Transverse colon (tissue), 4 donors: ENCODE measurements at regions not wholly inside any gene's neighbourhood (a gene's known extent, or its start where the extent isn't known, plus 50 kb on each side); places are given as distances from the start of the nearest gene placed in this dataset.

ENCODE experiments used
- DNase-seq: peaks from one replicate; pipeline ENCODE4 v3.0.0-alpha.2; 2019
- H3K27ac ChIP-seq, 4 donors: fragments of 200-600 bp; sonication (generic); 2 replicates each; pipeline ENCODE4 v1.5.1; 2016 to 2018; ENCODE audit warnings: inconsistent platforms in 4 of 4
- H3K27me3 ChIP-seq: fragments of 200-600 bp; sonication (generic); 2 replicates; pipeline ENCODE4 v1.5.1; 2017; ENCODE audit warnings: inconsistent platforms
- H3K36me3 ChIP-seq, 4 donors: fragments of 200-600 bp; sonication (generic); 2 replicates each; pipeline ENCODE4 v1.5.1; 2017 to 2019; ENCODE audit warnings: inconsistent platforms in 4 of 4
- H3K4me1 ChIP-seq, 4 donors: fragments of 200-600 bp; sonication (generic); 2 replicates each; pipeline ENCODE4 v1.5.1; 2017 to 2020; ENCODE audit warnings: inconsistent platforms in 4 of 4
- H3K4me3 ChIP-seq, 4 donors: fragments of 200-600 bp; sonication (generic); 1 replicate in 1 of 4; 2 replicates in 3 of 4; pipeline versions ENCODE4 v1.5.1 to v1.6.1; 2017 to 2019; ENCODE audit warnings: inconsistent platforms in 4 of 4
- H3K9me3 ChIP-seq, 2 donors: fragments of 200-600 bp; sonication (generic); 2 replicates each; pipeline ENCODE4 v1.5.1; 2017 to 2019; ENCODE audit warnings: inconsistent platforms in 2 of 2
- CTCF ChIP-seq, 5 experiments: fragments of 200-600 bp in 3 of 5; fragments of 450-650 bp in 2 of 5; sonication (generic) in 3 of 5; IDR thresholded peaks; 1 replicate in 2 of 5; 2 replicates in 3 of 5; pipeline ENCODE4 v1.5.1; 2016 to 2017; ENCODE audit warnings: antibody characterized with exemption in 5 of 5, inconsistent platforms in 3 of 5, mild to moderate bottlenecking in 2 of 5, moderate library complexity in 1 of 5
- EP300 ChIP-seq: sonication (generic); formaldehyde crosslinking; IDR thresholded peaks from one replicate; pipeline ENCODE4 v1.6.1; 2017; ENCODE audit warnings: antibody characterized with exemption, low read depth
- POLR2A ChIP-seq: fragments of 450-650 bp; IDR thresholded peaks from one replicate; pipeline ENCODE4 v1.6.1; 2016; ENCODE audit warnings: antibody characterized with exemption, mild to moderate bottlenecking, moderate library complexity
- POLR2AphosphoS5 ChIP-seq, 3 donors: sonication (generic); formaldehyde crosslinking; IDR thresholded peaks; one replicate each; pipeline ENCODE4 v1.6.1; 2016; ENCODE audit warnings: antibody characterized with exemption in 3 of 3
- whole genome bisulfite sequencing, 2 donors: methylation state at CpG; one replicate each; pipeline ENCODE4 v1.1.5; 2018; ENCODE audit warnings: low coverage in 1 of 2; 5-methylcytosine and 5-hydroxymethylcytosine counted together
- in situ Hi-C, 4 donors: fragments of 200-750 bp; cut with MboI; loops; one replicate each; pipeline versions ENCODE4 v1.15.0 to v1.15.1; 2017; ENCODE audit warnings: low sequenced_read_pairs in 3 of 4, low pct_ligation_motif_present in 1 of 4, low pct_unique_long_range_greater_than_20kb in 1 of 4
- intact Hi-C: fragments of 100-400 bp; cut with DNase I; formaldehyde crosslinking; loops from one replicate; pipeline ENCODE4 v1.15.1; 2023; ENCODE audit warnings: low total_unique reads

GRCh38 chr4:53931461-53931961, 132.9 kb downstream of the CHIC2 start:
- 90 to 95% methylated on average over 4 of the region's 4 CpGs for WGBS, 2 donors
- Histone ChIP-seq H3K36me3 (no peaks in the 10 kb centered on the region), H3K27me3 (peaks cover 15% of the 10 kb centered on the region), H3K4me1 (no peaks in the 10 kb centered on the region), H3K9me3 (no peaks in the 10 kb centered on the region), H3K4me3 (no peak overlapping the region), H3K27ac (no peak overlapping the region)
- no peak for DNase-seq
- intact Hi-C loops (no loop called here), in situ Hi-C loops (loop anchor here in 1 of 4 donors (10.0 kb wide), 1 partner anchor 293 kb away; the partner anchor contains the start of gene PDGFRA)
- TF ChIP-seq POLR2A = no peak
- no peak for TF ChIP-seq EP300
- TF ChIP-seq POLR2AphosphoS5 (IDR thresholded peaks at IDR 0.05) = no peak
- no peak for TF ChIP-seq CTCF (IDR thresholded peaks at IDR 0.05)

- in situ Hi-C loops (loop anchor here (5.0 to 10.0 kb wide), 3 partner anchors 285 to 295 kb away; partner anchors contain the start of gene PDGFRA (in 2 of the 4)), intact Hi-C loops (loop anchor here (5.0 kb wide), 1 partner anchor 287 kb away; no protein-coding TSS in a partner anchor)
- Histone ChIP-seq H3K4me1 (no peaks in the 10 kb centered on the region), H3K36me3 (no peaks in the 10 kb centered on the region), H3K4me3 (no peak overlapping the region), H3K9me3 (no peaks in the 10 kb centered on the region), H3K27ac (no peak overlapping the region), H3K27me3 (peaks cover 15% of the 10 kb centered on the region)
- 31 to 51% methylated on average over 4 to 8 of the region's 8 CpGs for WGBS, 2 donors
- TF ChIP-seq CTCF (IDR thresholded peaks at IDR 0.05) (peak; percentile 59 to 77 (median 64)), POLR2AphosphoS5 (IDR thresholded peaks at IDR 0.05) (no peak)
- peak; percentile 69 for DNase-seq
These were observed 134.2 kb downstream of the CHIC2 start for GRCh38 chr4:53929955-53930798.

GRCh38 chr4:53929311-53929710, 135.1 kb downstream of the CHIC2 start:
- intact Hi-C loops (loop anchor here (5.0 kb wide), 1 partner anchor 288 kb away; no protein-coding TSS in a partner anchor), in situ Hi-C loops (loop anchor here in 3 of 4 donors (5.0 to 10.0 kb wide), 3 partner anchors 285 to 295 kb away; partner anchors contain the start of gene PDGFRA (in 1 of the 3))
- H3K27ac ChIP-seq = no peak overlapping the region
- no peak for DNase-seq
- no peaks in the 10 kb centered on the region for H3K4me1 ChIP-seq
- no peak overlapping the region for H3K4me3 ChIP-seq
- no peak for TF ChIP-seq EP300
- TF ChIP-seq POLR2AphosphoS5 (IDR thresholded peaks at IDR 0.05) = no peak
- no peaks in the 10 kb centered on the region for H3K9me3 ChIP-seq
- H3K36me3 ChIP-seq = no peaks in the 10 kb centered on the region
- WGBS, 2 donors = 71 to 100% methylated on average over 3 to 4 of the region's 4 CpGs
- peaks cover 15% of the 10 kb centered on the region for H3K27me3 ChIP-seq

- Histone ChIP-seq H3K4me1 (no peaks in the 10 kb centered on the region), H3K9me3 (no peaks in the 10 kb centered on the region), H3K27me3 (peaks cover 18% of the 10 kb centered on the region), H3K36me3 (no peaks in the 10 kb centered on the region), H3K4me3 (no peak overlapping the region), H3K27ac (no peak overlapping the region)
- in situ Hi-C loops = loop anchor here in 3 of 4 donors (5.0 to 10.0 kb wide), 3 partner anchors 286 to 296 kb away; partner anchors contain the start of gene PDGFRA (in 1 of the 3)
- intact Hi-C loops = loop anchor here (5.0 kb wide), 1 partner anchor 288 kb away; no protein-coding TSS in a partner anchor
- TF ChIP-seq POLR2AphosphoS5 (IDR thresholded peaks at IDR 0.05) (no peak), CTCF (IDR thresholded peaks at IDR 0.05) (no peak), POLR2A (no peak), EP300 (no peak)
- no peak for DNase-seq
These were observed 135.6 kb downstream of the CHIC2 start for GRCh38 chr4:53928825-53929224.
